ENCODE measurements at regions not wholly inside any gene's neighbourhood (a gene's known extent, or its start where the extent isn't known, plus 50 kb on each side); places are given as distances from the start of the nearest gene placed in this dataset.

- TF ChIP-seq, protein P1, sequence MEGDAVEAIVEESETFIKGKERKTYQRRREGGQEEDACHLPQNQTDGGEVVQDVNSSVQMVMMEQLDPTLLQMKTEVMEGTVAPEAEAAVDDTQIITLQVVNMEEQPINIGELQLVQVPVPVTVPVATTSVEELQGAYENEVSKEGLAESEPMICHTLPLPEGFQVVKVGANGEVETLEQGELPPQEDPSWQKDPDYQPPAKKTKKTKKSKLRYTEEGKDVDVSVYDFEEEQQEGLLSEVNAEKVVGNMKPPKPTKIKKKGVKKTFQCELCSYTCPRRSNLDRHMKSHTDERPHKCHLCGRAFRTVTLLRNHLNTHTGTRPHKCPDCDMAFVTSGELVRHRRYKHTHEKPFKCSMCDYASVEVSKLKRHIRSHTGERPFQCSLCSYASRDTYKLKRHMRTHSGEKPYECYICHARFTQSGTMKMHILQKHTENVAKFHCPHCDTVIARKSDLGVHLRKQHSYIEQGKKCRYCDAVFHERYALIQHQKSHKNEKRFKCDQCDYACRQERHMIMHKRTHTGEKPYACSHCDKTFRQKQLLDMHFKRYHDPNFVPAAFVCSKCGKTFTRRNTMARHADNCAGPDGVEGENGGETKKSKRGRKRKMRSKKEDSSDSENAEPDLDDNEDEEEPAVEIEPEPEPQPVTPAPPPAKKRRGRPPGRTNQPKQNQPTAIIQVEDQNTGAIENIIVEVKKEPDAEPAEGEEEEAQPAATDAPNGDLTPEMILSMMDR (conservative IDR thresholded peaks at IDR 0.05; ENCODE audit: control insufficient read depth, insufficient read depth, low read depth, low read length) = no peak
- DNase-seq (ENCODE audit: low read depth) = no peak
- H3K4me3 ChIP-seq (ENCODE audit: control insufficient read depth, low read depth, low read length) = no peak overlapping the region
These were observed 551.5 kb upstream of the ATP2B1 start for GRCh38 chr12:90260136-90260535.

DNA sequence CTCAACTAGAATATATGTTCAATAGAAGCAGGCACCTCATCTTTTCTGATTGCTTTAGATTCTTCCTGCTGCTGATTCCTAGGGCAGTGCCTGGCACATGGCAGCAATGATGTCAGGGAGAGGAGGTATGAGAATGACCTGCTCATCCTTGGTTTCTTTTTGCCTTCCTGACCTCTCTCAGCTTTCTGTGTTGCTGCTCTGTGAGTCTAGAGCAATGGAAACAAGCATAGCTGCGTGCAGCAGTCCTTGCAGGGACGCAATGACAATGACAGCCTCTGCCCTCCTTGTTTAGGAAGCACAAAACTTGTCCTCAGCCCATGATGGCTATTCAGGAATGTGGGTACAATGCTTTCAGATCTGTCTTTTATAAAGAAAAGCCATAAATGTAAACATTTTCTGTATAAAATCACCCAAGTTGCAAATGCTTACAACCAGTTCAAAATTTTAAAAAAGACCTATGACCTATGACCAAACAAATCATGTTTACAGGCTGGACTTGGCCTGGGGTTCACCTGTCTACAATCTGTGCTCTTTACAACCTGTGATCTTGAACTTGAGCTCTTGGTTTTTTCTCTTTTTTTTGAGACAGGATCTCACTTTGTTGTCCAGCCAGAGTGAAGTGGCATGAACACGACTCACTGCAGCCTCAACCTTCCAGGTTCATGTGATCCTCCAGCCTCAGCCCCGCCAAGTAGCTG, 549.4 kb upstream of the ATP2B1 start:
- no peak overlapping the region for H3K4me3 ChIP-seq (ENCODE audit: control insufficient read depth, low read depth, low read length)
- TF ChIP-seq, protein P1 (conservative IDR thresholded peaks at IDR 0.05; ENCODE audit: control insufficient read depth, insufficient read depth, low read depth, low read length) = no peak
- no peak for DNase-seq (ENCODE audit: low read depth)

- DNase-seq (ENCODE audit: low read depth) = no peak
- TF ChIP-seq, protein P1 (conservative IDR thresholded peaks at IDR 0.05; ENCODE audit: control insufficient read depth, insufficient read depth, low read depth, low read length) = no peak
- H3K4me3 ChIP-seq (ENCODE audit: control insufficient read depth, low read depth, low read length) = no peak overlapping the region
These were observed 546.2 kb upstream of the ATP2B1 start for GRCh38 chr12:90254796-90255195.

DNA sequence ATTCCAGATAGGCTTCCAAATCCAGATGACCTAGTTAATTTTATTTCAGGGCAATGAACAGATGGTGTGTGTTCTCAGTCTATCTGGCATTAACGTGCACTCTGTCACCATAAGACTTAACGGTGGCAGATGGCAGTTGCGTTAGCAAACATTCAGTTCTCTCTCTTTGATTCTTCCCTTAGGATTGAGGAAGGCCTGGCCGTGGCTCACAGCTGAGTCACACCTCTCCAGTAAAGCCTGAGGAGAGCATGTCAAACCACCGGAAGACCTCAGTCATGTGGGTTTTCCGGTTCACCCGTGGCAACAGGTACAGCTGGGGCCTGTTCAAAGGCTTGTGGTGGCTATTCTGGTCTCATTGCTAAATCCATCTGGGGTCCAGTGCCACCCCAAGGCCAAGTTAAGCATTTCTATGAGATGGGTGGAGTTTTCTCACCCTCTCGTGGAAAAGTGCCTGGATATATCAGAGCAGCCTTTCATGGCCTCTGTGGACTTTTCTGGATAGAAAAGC, 545.1 kb upstream of the ATP2B1 start:
- no peak overlapping the region for H3K4me3 ChIP-seq (ENCODE audit: control insufficient read depth, low read depth, low read length)
- DNase-seq (ENCODE audit: low read depth) = peak; percentile 82
- TF ChIP-seq, protein P1 (conservative IDR thresholded peaks at IDR 0.05; ENCODE audit: control insufficient read depth, insufficient read depth, low read depth, low read length) = peak; percentile 11

DNA sequence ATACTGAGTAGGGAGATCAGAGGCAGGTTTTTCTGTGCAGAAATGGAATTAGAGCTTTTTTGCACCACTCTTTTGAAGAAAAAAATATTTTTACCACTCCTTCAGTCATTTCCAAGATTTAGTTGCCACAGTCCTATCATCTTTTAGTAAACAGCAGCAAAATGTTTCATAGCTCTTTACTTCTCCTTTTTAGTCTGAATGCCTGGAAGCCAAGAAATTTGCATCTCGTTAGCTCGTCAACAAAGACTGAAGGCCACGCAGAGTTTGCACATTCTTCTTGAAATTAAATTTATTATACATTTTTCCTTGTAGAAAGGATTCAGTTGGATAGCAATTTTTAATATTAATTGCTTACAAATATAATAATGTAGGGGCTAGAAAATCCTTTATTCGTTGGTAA, 544.5 kb upstream of the ATP2B1 start:
- no peak for DNase-seq (ENCODE audit: low read depth)
- no peak overlapping the region for H3K4me3 ChIP-seq (ENCODE audit: control insufficient read depth, low read depth, low read length)
- TF ChIP-seq, protein P1 (conservative IDR thresholded peaks at IDR 0.05; ENCODE audit: control insufficient read depth, insufficient read depth, low read depth, low read length) = no peak

DNA sequence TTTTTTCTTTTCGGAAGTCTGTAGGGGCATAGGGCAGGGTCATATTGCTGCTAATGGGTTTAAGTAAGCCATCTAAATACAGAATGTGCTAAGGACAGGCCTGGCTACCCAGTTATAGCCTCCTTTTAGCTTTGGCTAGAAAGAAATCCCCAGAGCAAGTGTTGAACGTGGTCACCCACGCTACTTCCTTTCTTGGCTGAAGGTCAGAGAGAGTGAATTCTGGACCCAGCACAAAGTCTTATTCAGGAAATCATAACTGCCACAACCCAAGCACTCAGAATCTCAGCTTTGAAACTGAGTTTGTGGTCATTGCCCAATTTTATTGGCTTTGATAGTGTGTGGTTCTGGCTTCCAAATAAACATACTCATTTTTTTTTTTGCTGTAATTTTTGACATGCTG, 542.1 kb upstream of the ATP2B1 start:
- TF ChIP-seq, protein P1 (conservative IDR thresholded peaks at IDR 0.05; ENCODE audit: control insufficient read depth, insufficient read depth, low read depth, low read length) = no peak
- peak; percentile 58 for DNase-seq (ENCODE audit: low read depth)
- no peak overlapping the region for H3K4me3 ChIP-seq (ENCODE audit: control insufficient read depth, low read depth, low read length)

All from fibroblast of mammary gland (primary cell).